ENCODE measurements at regions not wholly inside any gene's neighbourhood (a gene's known extent, or its start where the extent isn't known, plus 50 kb on each side); places are given as distances from the start of the nearest gene placed in this dataset.
A peak's percentile ranks its signal among the peaks of the same experiment; 100 is the strongest.

GRCh38 chr18:24869285-24869684 is 408.8 kb downstream of the HRH4 start:
- DNase-seq (ENCODE audit: low read depth, low spot score): no peak
- TF ChIP-seq TCF7L2 (IDR thresholded peaks at IDR 0.05; ENCODE audit: low read depth, low read length): peak; percentile 8; the same call in 1 of the 2 replicates
- no peak for TF ChIP-seq CTCF (IDR thresholded peaks at IDR 0.05)
- peaks cover 13% of the 10 kb centered on the region; the same call in 1 of the 2 replicates for H3K4me1 ChIP-seq (ENCODE audit: control insufficient read depth, insufficient read depth, low read length)
- no peaks in the 10 kb centered on the region for H3K9me3 ChIP-seq (ENCODE audit: control insufficient read depth, insufficient read depth, low read depth, low read length)
- CTCF ChIA-PET: no interaction called here
- in situ Hi-C loops (cut with HindIII; ENCODE audit: low pct_unique_long_range_greater_than_20kb, low sequenced_read_pairs) (no loop called here), intact Hi-C loops (cut with micrococcal nuclease; ENCODE audit: unreplicated experiment) (no loop called here)
- H3K27me3 ChIP-seq (ENCODE audit: control insufficient read depth, insufficient read depth, low read length): no peaks in the 10 kb centered on the region
- BruUV-seq (replicated peaks): no TSS peak
- POLR2A ChIA-PET: no interaction called here
- H3K4me3 ChIP-seq (ENCODE audit: low read depth in 2 of 2, low read length in 2 of 2): no peak overlapping the region
- peak; percentile 70 for ATAC-seq
- H3K36me3 ChIP-seq (ENCODE audit: control insufficient read depth, insufficient read depth, low read length): no peaks in the 10 kb centered on the region
- H3K27ac ChIP-seq (ENCODE audit: low read length): peak overlapping the region; percentile 54; the same call in 1 of the 2 replicates

DNA sequence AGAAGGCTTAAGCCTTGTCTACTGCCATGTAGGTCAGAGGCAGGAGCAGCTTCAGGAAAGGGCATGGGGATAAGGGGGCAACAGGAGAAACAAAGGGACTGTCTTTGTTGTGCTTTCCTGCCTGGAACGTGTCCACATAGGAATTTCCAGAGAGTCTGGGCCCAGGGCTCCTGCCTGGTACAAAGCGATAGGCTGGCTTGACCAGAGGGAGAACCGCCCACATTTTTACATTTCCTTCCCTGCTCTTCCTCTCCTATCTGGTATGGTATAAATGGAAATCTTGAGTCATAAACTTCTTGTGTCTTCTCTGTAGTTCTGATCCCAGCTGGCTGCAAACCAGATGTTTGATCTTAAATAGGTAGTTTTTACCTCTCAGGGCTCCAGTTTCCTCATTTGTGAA is 414.8 kb downstream of the HRH4 start:
- TF ChIP-seq CTCF (IDR thresholded peaks at IDR 0.05) (no peak), REST (IDR thresholded peaks at IDR 0.05; ENCODE audit: insufficient read depth in 1 of 2, low read depth in 2 of 2, low read length in 1 of 2) (no peak), SIN3A (IDR thresholded peaks at IDR 0.05; ENCODE audit: borderline replicate concordance, insufficient read depth, low read depth, low read length) (no peak), TCF7L2 (IDR thresholded peaks at IDR 0.05; ENCODE audit: low read depth, low read length) (no peak)
- Histone ChIP-seq H3K27me3 (ENCODE audit: control insufficient read depth, insufficient read depth, low read length) (no peaks in the 10 kb centered on the region), H3K9me3 (ENCODE audit: control insufficient read depth, insufficient read depth, low read depth, low read length) (no peaks in the 10 kb centered on the region), H3K4me3 (ENCODE audit: low read depth in 2 of 2, low read length in 2 of 2) (no peak overlapping the region), H3K4me1 (ENCODE audit: control insufficient read depth, insufficient read depth, low read length) (no peaks in the 10 kb centered on the region), H3K36me3 (ENCODE audit: control insufficient read depth, insufficient read depth, low read length) (no peaks in the 10 kb centered on the region), H3K27ac (ENCODE audit: low read length) (no peak overlapping the region)
- in situ Hi-C loops (cut with HindIII; ENCODE audit: low pct_unique_long_range_greater_than_20kb, low sequenced_read_pairs): no loop called here
- DNase-seq (ENCODE audit: low read depth, low spot score): no peak
- ATAC-seq: no peak
- ChIA-PET CTCF (no interaction called here), POLR2A (interaction anchor here (0.7 kb wide), 1 partner anchor 56 kb away, joined by 4 read pairs; no protein-coding TSS in a partner anchor)
- intact Hi-C loops (cut with micrococcal nuclease; ENCODE audit: unreplicated experiment): loop anchor here (10.0 kb wide), 1 partner anchor 1020 kb away; no protein-coding TSS in a partner anchor
- BruUV-seq (replicated peaks): no TSS peak

DNA sequence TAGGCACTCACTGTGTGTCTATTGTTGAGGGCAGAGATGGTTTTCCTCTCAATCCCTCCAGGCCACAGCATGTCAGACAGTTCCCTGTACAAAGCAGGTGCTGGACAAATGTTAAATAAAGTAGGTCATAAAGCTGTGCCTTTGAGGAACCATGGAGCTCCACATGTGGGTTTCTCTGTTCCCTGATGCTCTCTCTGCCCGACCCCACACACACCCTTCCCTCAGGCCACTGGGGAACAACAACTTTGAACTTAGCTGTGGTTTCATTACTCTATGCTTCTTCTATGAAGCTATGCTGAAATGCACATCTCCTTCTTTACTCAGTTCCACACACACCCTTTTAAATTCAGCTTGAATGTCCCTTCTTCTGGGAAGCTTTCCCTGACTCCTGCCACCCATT is 415.3 kb downstream of the HRH4 start:
- in situ Hi-C loops (cut with HindIII; ENCODE audit: low pct_unique_long_range_greater_than_20kb, low sequenced_read_pairs) (no loop called here), intact Hi-C loops (cut with micrococcal nuclease; ENCODE audit: unreplicated experiment) (loop anchor here (10.0 kb wide), 1 partner anchor 1019 kb away; no protein-coding TSS in a partner anchor)
- ATAC-seq: no peak
- Histone ChIP-seq H3K4me3 (ENCODE audit: low read depth in 2 of 2, low read length in 2 of 2) (no peak overlapping the region), H3K4me1 (ENCODE audit: control insufficient read depth, insufficient read depth, low read length) (no peaks in the 10 kb centered on the region), H3K36me3 (ENCODE audit: control insufficient read depth, insufficient read depth, low read length) (no peaks in the 10 kb centered on the region), H3K27me3 (ENCODE audit: control insufficient read depth, insufficient read depth, low read length) (no peaks in the 10 kb centered on the region), H3K9me3 (ENCODE audit: control insufficient read depth, insufficient read depth, low read depth, low read length) (no peaks in the 10 kb centered on the region), H3K27ac (ENCODE audit: low read length) (no peak overlapping the region)
- DNase-seq (ENCODE audit: low read depth, low spot score): no peak
- POLR2A ChIA-PET: interaction anchor here (0.7 kb wide), 1 partner anchor 57 kb away, joined by 4 read pairs; no protein-coding TSS in a partner anchor
- TF ChIP-seq POLR2AphosphoS5 (IDR thresholded peaks at IDR 0.05; ENCODE audit: low read depth, low read length) (no peak), CTCF (IDR thresholded peaks at IDR 0.05) (no peak), SIN3A (IDR thresholded peaks at IDR 0.05; ENCODE audit: borderline replicate concordance, insufficient read depth, low read depth, low read length) (no peak), REST (IDR thresholded peaks at IDR 0.05; ENCODE audit: insufficient read depth in 1 of 2, low read depth in 2 of 2, low read length in 1 of 2) (no peak), TCF7L2 (IDR thresholded peaks at IDR 0.05; ENCODE audit: low read depth, low read length) (no peak)
- no TSS peak for BruUV-seq (replicated peaks)
- CTCF ChIA-PET: no interaction called here
